ENCODE measurements at regions not wholly inside any gene's neighbourhood (a gene's known extent, or its start where the extent isn't known, plus 50 kb on each side); places are given as distances from the start of the nearest gene placed in this dataset.

DNA sequence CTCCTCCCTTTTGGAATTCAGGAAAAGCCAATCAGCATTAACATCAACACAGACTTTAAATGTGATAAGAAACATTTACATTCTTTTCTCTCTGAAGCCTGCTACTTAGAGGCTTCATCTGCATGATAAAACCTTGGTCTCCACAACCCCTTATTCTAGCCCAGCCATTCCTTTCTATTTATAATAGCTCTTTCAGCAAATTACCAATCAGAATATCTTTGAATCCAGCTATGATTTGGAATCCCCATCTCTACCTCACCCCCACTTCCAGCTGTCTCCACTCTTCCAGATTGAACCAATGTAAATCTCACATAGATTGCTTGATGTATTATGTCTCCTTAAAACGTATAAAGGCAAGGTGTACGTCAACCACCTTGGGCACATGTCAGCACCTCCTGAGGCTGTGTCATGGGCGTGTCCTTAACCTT, 139.7 kb downstream of the TUSC7 start:
- no peak for DNase-seq

DNA sequence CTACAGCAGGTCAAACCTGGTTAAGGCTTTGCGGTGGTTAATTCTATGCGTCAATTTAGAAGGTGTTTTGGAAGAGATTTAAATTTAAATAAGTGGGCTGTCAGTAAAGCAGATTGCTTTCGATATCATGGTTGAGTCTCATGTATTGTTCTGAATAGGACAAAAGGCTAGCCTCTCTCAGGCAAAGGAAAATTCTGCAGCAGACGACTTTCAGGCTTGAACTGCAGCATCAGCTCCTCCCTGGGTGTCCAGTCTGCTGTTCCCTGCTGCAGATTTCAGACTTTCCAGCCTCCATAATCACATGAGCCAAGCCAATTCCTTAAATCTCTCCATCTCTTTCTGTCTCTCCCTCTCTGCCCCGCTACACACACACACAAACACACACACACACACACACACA, 143.2 kb downstream of the TUSC7 start:
- no peak for DNase-seq

- no peak for DNase-seq
These were observed 153.7 kb downstream of the TUSC7 start for GRCh38 chr3:116863270-116863770.

GRCh38 chr3:116863822-116864589, 154.4 kb downstream of the TUSC7 start:
- no peak for DNase-seq

- DNase-seq = no peak
These were observed 155.0 kb downstream of the TUSC7 start for GRCh38 chr3:116864590-116864927.

DNA sequence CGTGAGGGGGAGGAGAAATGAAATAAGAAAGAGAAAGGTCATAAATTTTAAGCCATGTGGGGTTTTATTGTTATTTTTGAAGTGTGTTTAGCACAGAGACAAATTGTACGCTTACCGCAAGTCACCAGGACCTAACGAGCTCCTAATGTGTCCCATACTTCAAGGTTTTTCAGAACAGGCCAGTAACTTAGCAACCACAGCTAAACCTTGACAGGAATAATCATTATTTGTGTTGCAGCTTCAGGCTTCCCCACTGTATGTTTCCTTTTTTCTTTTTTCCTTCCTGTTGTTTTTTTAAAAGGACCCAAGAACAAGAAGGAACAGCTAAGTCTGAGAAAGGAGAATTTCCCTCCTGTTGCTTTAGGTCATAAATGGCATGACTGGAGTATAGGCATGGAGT, 160.8 kb downstream of the TUSC7 start:
- DNase-seq = no peak

DNA sequence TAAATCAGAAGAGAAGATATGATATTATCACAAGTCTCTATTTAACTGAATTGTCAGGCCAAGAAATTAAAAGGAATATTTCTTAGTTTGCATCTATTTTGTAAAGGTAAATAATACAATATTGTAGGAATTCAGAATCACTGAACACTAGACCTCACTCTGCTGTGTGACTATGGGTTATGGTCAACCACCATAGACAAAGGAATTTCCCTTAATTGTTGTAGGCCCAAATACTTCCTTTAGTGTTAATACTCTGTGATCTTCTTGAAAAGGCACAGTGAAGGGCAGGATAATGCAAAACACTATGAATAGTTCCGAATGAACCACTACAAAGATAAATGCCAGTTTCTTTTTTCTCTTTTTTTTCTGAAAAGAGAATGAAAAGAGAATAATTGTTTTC, 162.3 kb downstream of the TUSC7 start:
- no peak for DNase-seq

DNA sequence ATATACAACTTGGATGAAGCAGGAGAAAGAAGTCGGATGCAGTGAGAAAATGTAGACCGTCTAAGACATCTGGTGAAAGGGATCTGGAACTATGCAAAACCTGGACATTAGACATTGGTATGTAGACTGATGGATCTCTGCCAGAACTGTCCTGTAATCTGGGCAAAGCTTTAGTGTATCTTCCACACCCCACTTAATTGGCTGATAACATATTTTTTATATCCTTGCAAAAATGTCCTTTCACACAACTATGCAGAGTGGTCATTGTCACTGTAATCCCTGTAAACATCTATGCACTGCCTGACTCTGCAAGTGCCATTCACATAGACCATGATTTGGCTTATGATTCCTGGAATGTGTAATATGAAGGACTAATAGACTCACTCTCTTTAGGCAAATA, 163.1 kb downstream of the TUSC7 start:
- no peak for DNase-seq

- DNase-seq = no peak
These were observed 163.6 kb downstream of the TUSC7 start for GRCh38 chr3:116873142-116873541.

- DNase-seq = no peak
These were observed 168.4 kb downstream of the TUSC7 start for GRCh38 chr3:116877968-116878367.

GRCh38 chr3:116886202-116886893, 176.8 kb downstream of the TUSC7 start:
- no peak for DNase-seq

- DNase-seq = no peak
These were observed 186.5 kb downstream of the TUSC7 start for GRCh38 chr3:116896116-116896515.

DNA sequence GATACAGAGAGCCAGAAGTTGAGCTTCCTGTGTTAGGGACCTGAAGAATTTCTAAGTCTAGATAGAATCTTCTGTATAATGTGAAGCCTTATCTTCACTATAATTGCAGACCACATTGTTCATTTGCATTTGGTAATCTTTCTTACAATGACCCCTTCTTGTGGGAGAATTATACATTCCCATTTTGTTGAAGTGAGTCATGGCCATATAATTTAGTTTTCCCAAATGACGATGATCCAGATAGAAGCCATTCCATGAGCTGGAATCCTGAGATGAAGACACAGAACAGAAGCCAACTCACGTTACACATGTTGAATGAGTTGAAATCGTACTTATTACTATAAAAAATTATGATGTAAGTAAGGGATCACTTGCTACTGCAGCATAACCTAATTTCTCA, 187.8 kb downstream of the TUSC7 start:
- DNase-seq = no peak

GRCh38 chr3:116899253-116899652, 189.7 kb downstream of the TUSC7 start:
- no peak for DNase-seq

DNA sequence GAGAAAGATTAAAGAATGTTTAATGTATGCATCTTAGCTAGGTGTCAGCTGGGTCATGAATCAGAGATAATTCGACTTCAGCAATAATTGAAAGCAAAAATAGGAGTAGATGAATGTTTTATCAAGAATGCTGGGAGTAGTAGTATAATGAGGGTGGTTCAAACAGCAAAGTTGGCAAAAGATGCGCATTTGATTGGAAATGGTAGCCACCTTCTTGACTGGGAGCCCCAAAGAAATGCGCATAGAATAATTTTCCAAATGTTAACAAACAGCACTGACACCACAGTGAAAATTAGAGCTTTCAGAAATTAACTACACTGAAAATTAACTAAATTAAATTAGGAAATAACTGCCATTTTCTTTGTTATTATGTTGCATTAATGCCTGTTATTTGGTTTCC, 195.8 kb downstream of the TUSC7 start:
- DNase-seq = no peak

- DNase-seq = no peak
These were observed 196.2 kb downstream of the TUSC7 start for GRCh38 chr3:116905794-116906193.

GRCh38 chr3:116912116-116912515, 202.5 kb downstream of the TUSC7 start:
- DNase-seq = no peak

DNA sequence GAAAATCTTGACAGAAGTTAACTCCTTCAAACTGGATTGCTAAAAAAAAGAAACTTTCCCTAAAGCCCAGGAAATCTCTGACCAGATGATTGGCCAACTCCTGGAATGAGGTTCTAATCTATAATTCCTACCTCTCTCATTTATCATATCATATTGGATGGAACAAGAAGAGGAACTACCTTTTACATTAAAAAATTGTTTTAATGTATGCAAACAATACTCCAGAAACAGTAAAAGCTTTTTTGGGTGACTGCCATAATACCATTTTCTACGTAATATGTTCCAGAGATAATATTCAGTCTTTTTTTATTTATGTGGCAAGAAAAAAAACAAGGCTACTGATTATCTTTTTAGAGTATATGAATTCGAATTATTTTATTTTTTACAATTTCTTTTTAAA, 204.4 kb downstream of the TUSC7 start:
- no peak for DNase-seq

- no peak for DNase-seq
These were observed 207.3 kb downstream of the TUSC7 start for GRCh38 chr3:116916836-116917235.

GRCh38 chr3:116920826-116921610, 211.4 kb downstream of the TUSC7 start:
- no peak for DNase-seq

- no peak for DNase-seq
These were observed 218.3 kb downstream of the TUSC7 start for GRCh38 chr3:116927918-116928317.

GRCh38 chr3:116929505-116930222, 220.1 kb downstream of the TUSC7 start:
- DNase-seq = no peak

GRCh38 chr3:116930786-116931185, 221.2 kb downstream of the TUSC7 start:
- no peak for DNase-seq
